H1 (cell line): ENCODE measurements at regions not wholly inside any gene's neighbourhood (a gene's known extent, or its start where the extent isn't known, plus 50 kb on each side); places are given as distances from the start of the nearest gene placed in this dataset.

Experiments
- CTCF ChIA-PET: fragments of 300-600 bp; sonication (Branson Sonifier 250); formaldehyde crosslinking; loops from one replicate; lab custom pipeline; 2021; ENCODE audit not compliant: partially characterized antibody; lab: Charles Lee
- POLR2A ChIA-PET: fragments of 300-600 bp; sonication (Branson Sonifier 250); formaldehyde crosslinking; loops from one replicate; lab custom pipeline; 2021; ENCODE audit warnings: inconsistent platforms; ENCODE audit not compliant: partially characterized antibody; lab: Charles Lee
- DNase-seq, 2 experiments: peaks; one replicate each; pipeline versions ENCODE4 v3.0.0 to v3.0.0-alpha.2; 2010 to 2022; ENCODE audit warnings: low spot score in 2 of 2, low read depth in 1 of 2, mixed read lengths in 1 of 2
- FAIRE-seq: peaks from 2 replicates; lab custom pipeline; 2011; peaks lifted over from hg19 to GRCh38; lab: Jason Lieb, UNC
- H2AFZ ChIP-seq: 2 replicates; pipeline ENCODE4 v1.8.1; 2012; ENCODE audit warnings: low read length, inconsistent platforms
- H2AK5ac ChIP-seq: 2 replicates; pipeline ENCODE4 v1.6.1; 2013; ENCODE audit warnings: low read depth, low read length
- H2BK120ac ChIP-seq: replicated peaks from 2 replicates; pipeline ENCODE3; 2013; ENCODE audit warnings: low read depth, low read length, inconsistent platforms
- H2BK12ac ChIP-seq: 2 replicates; pipeline ENCODE4 v1.6.1; 2013; ENCODE audit warnings: low read depth, low read length
- H2BK15ac ChIP-seq: 2 replicates; pipeline ENCODE4 v1.6.1; 2013; ENCODE audit warnings: low read length
- H2BK20ac ChIP-seq: 2 replicates; pipeline ENCODE4 v1.6.1; 2013; ENCODE audit warnings: low read length
- H2BK5ac ChIP-seq: 2 replicates; pipeline ENCODE4 v1.6.1; 2013; ENCODE audit warnings: low read depth, low read length
- H3K14ac ChIP-seq: 2 replicates; pipeline ENCODE4 v1.6.1; 2013; ENCODE audit warnings: inconsistent platforms; ENCODE audit not compliant: insufficient read length
- H3K18ac ChIP-seq: 2 replicates; pipeline ENCODE4 v1.6.1; 2013; ENCODE audit warnings: low read length; ENCODE audit errors: extremely low read depth
- H3K23ac ChIP-seq: 2 replicates; pipeline ENCODE4 v1.6.1; 2013; ENCODE audit warnings: inconsistent platforms; ENCODE audit not compliant: insufficient read length
- H3K23me2 ChIP-seq: 2 replicates; pipeline ENCODE4 v1.6.1; 2013; ENCODE audit warnings: low read depth, low read length
- H3K27ac ChIP-seq: 2 replicates; pipeline ENCODE4 v1.6.1; 2011; ENCODE audit warnings: low read depth, low read length, inconsistent platforms
- H3K27me3 ChIP-seq, 4 experiments: replicated peaks in 1 of 4; 1 replicate in 1 of 4; 2 replicates in 3 of 4; pipeline versions ENCODE4 v1.6.1 to v1.8.1; 2011 to 2013; ENCODE audit warnings: low read length in 3 of 4, mild to moderate bottlenecking in 3 of 4, inconsistent platforms in 2 of 4, mixed read lengths in 2 of 4, moderate library complexity in 1 of 4; ENCODE audit not compliant: control insufficient read depth in 3 of 4, insufficient read depth in 3 of 4; ENCODE audit errors: extremely low read depth in 1 of 4
- H3K36me3 ChIP-seq, 4 experiments: 2 replicates each; pipeline versions ENCODE4 v1.6.1 to v1.8.1; 2011 to 2013; ENCODE audit warnings: mild to moderate bottlenecking in 4 of 4, low read length in 3 of 4, moderate library complexity in 2 of 4, control low read depth in 1 of 4, inconsistent platforms in 1 of 4; ENCODE audit not compliant: insufficient read depth in 4 of 4, control insufficient read depth in 2 of 4
- H3K4ac ChIP-seq: replicated peaks from 2 replicates; pipeline ENCODE3; 2013; ENCODE audit warnings: low read length, low read depth, mixed read lengths, inconsistent platforms; ENCODE audit not compliant: insufficient read length
- H3K4me1 ChIP-seq, 4 experiments: replicated peaks in 1 of 4; 1 replicate in 1 of 4; 2 replicates in 3 of 4; pipeline versions ENCODE4 v1.6.1 to v1.8.1; 2011 to 2013; ENCODE audit warnings: low read length in 3 of 4, inconsistent platforms in 2 of 4, mixed read lengths in 1 of 4; ENCODE audit not compliant: insufficient read depth in 4 of 4, control insufficient read depth in 3 of 4
- H3K4me2 ChIP-seq, 2 experiments: 2 replicates each; pipeline versions ENCODE4 v1.6.1 to v1.8.1; 2011 to 2013; ENCODE audit warnings: low read depth in 2 of 2, low read length in 2 of 2, control low read depth in 1 of 2, inconsistent platforms in 1 of 2, mild to moderate bottlenecking in 1 of 2; ENCODE audit not compliant: insufficient read depth in 1 of 2
- H3K4me3 ChIP-seq, 4 experiments: fragments of 200-600, 300-600 bp in 1 of 4; sonication (generic), shearing (Covaris generic), sonication (Bioruptor Twin) in 1 of 4; 2 replicates each; pipeline versions ENCODE4 v1.5.1 to v1.8.1; 2011 to 2016; ENCODE audit warnings: low read length in 4 of 4, low read depth in 3 of 4, control low read depth in 2 of 4, inconsistent platforms in 2 of 4, mild to moderate bottlenecking in 2 of 4, mixed read lengths in 1 of 4, moderate library complexity in 1 of 4; ENCODE audit not compliant: insufficient read depth in 2 of 4; ENCODE audit errors: extremely low read depth in 1 of 4
- H3K56ac ChIP-seq: replicated peaks from 2 replicates; pipeline ENCODE3; 2013; ENCODE audit warnings: low read depth, mild to moderate bottlenecking, mixed read lengths, low read length, inconsistent platforms; ENCODE audit not compliant: insufficient read length
- H3K79me1 ChIP-seq: 2 replicates; pipeline ENCODE4 v1.6.1; 2013; ENCODE audit warnings: low read depth, low read length, control low read depth
- H3K79me2 ChIP-seq, 2 experiments: 2 replicates each; pipeline versions ENCODE4 v1.6.1 to v1.8.1; 2012 to 2013; ENCODE audit warnings: low read length in 2 of 2, mild to moderate bottlenecking in 2 of 2, inconsistent platforms in 1 of 2; ENCODE audit not compliant: insufficient read depth in 2 of 2, control insufficient read depth in 1 of 2
- H3K9ac ChIP-seq, 4 experiments: replicated peaks in 1 of 4; 1 replicate in 1 of 4; 2 replicates in 3 of 4; pipeline versions ENCODE4 v1.6.1 to v1.8.1; 2011 to 2013; ENCODE audit warnings: low read depth in 3 of 4, low read length in 3 of 4, control low read depth in 2 of 4, mild to moderate bottlenecking in 2 of 4, moderate library complexity in 2 of 4, inconsistent platforms in 1 of 4; ENCODE audit errors: extremely low read depth in 1 of 4
- H3K9me3 ChIP-seq, 2 experiments: 2 replicates each; pipeline versions ENCODE4 v1.6.1 to v1.8.1; 2012 to 2013; ENCODE audit warnings: mild to moderate bottlenecking in 2 of 2, moderate library complexity in 2 of 2, control low read depth in 1 of 2, inconsistent platforms in 1 of 2, low read depth in 1 of 2, low read length in 1 of 2, mixed read lengths in 1 of 2; ENCODE audit not compliant: insufficient read depth in 2 of 2
- H4K20me1 ChIP-seq, 2 experiments: replicated peaks in 1 of 2; 2 replicates each; pipeline versions ENCODE3 to v1.8.1; 2011 to 2013; ENCODE audit warnings: inconsistent platforms in 2 of 2, low read length in 2 of 2, mild to moderate bottlenecking in 1 of 2; ENCODE audit not compliant: insufficient read depth in 2 of 2, control insufficient read depth in 1 of 2
- H4K5ac ChIP-seq: 2 replicates; pipeline ENCODE4 v1.6.1; 2013; ENCODE audit warnings: low read length, low read depth, mixed read lengths, inconsistent platforms; ENCODE audit not compliant: insufficient read length
- H4K8ac ChIP-seq: 2 replicates; pipeline ENCODE4 v1.8.0; 2013; ENCODE audit warnings: mild to moderate bottlenecking, moderate library complexity, low read length, inconsistent platforms; ENCODE audit not compliant: insufficient read depth; ENCODE audit errors: extremely low read depth
- H4K91ac ChIP-seq: replicated peaks from 2 replicates; pipeline ENCODE3; 2013; ENCODE audit warnings: low read length, mixed read lengths, inconsistent platforms; ENCODE audit not compliant: insufficient read length
- ATF3 ChIP-seq: IDR thresholded peaks from 2 replicates; pipeline ENCODE4 v1.6.1; 2011; ENCODE audit warnings: low read depth, mild to moderate bottlenecking, low read length; ENCODE audit not compliant: insufficient read depth
- CBX5 ChIP-seq: fragments of 300-800, 300-1000 bp; sonication (generic); IDR thresholded peaks from 2 replicates; pipeline ENCODE4 v1.7.1; 2016; ENCODE audit warnings: antibody characterized with exemption, low read length, low read depth
- CEBPB ChIP-seq: IDR thresholded peaks from 2 replicates; pipeline ENCODE4 v1.6.1; 2012; ENCODE audit warnings: low read depth, low read length
- CTBP2 ChIP-seq: IDR thresholded peaks from 2 replicates; pipeline ENCODE4 v1.7.0; 2011; ENCODE audit warnings: borderline replicate concordance, mild to moderate bottlenecking, moderate library complexity, mixed read lengths, low read length; ENCODE audit not compliant: insufficient read depth, insufficient read length
- FOSL1 ChIP-seq: IDR thresholded peaks from 2 replicates; pipeline ENCODE4 v1.6.1; 2011; ENCODE audit warnings: mild to moderate bottlenecking, low read depth, low read length, moderate library complexity; ENCODE audit not compliant: insufficient read depth
- GTF2F1 ChIP-seq: IDR thresholded peaks from 2 replicates; pipeline ENCODE4 v1.6.1; 2012; ENCODE audit warnings: low read depth, low read length, improper control_type of control experiment, borderline replicate concordance
- HDAC6 ChIP-seq: IDR thresholded peaks from one replicate; pipeline ENCODE4 v1.7.1; 2012; ENCODE audit warnings: low read depth, mild to moderate bottlenecking, inconsistent platforms, low read length, moderate library complexity
- JUN ChIP-seq: IDR thresholded peaks from 2 replicates; pipeline ENCODE4 v1.6.1; 2011; ENCODE audit warnings: low read depth, mild to moderate bottlenecking, improper control_type of control experiment, low read length
- MAX ChIP-seq: IDR thresholded peaks from 2 replicates; pipeline ENCODE4 v1.6.1; 2012; ENCODE audit warnings: inconsistent platforms
- RAD21 ChIP-seq, 2 experiments: IDR thresholded peaks in 1 of 2; conservative IDR thresholded peaks in 1 of 2; 2 replicates each; pipeline ENCODE4 v1.6.1; 2011; ENCODE audit warnings: low read depth in 2 of 2, low read length in 2 of 2, improper control_type of control experiment in 1 of 2, inconsistent platforms in 1 of 2, mild to moderate bottlenecking in 1 of 2, moderate library complexity in 1 of 2
- SP4 ChIP-seq: IDR thresholded peaks from 2 replicates; pipeline ENCODE4 v1.6.1; 2012; ENCODE audit warnings: low read length, inconsistent platforms
- SUZ12 ChIP-seq: fragments of 200-600 bp; sonication (generic); IDR thresholded peaks from 2 replicates; pipeline ENCODE4 v1.6.1; 2012; ENCODE audit warnings: mild to moderate bottlenecking, inconsistent platforms, low read length, moderate library complexity, mixed read lengths
- TAF7 ChIP-seq: optimal IDR thresholded peaks from 2 replicates; pipeline ENCODE3; 2011; ENCODE audit warnings: low read depth, mild to moderate bottlenecking, inconsistent platforms, low read length, moderate library complexity, borderline replicate concordance
- TBP ChIP-seq: IDR thresholded peaks from 2 replicates; pipeline ENCODE4 v1.6.1; 2011; ENCODE audit warnings: low read depth, low read length, improper control_type of control experiment
- WGBS, 2 experiments: shearing (Covaris generic) in 1 of 2; methylation state at CpG; one replicate each; pipeline versions ENCODE4 v1.1.6 to v1.1.7; 2013 to 2015; ENCODE audit warnings: low lambda C conversion rate in 2 of 2, mixed read lengths in 2 of 2, inconsistent platforms in 1 of 2, low coverage in 1 of 2, missing lambda C conversion rate in 1 of 2; ENCODE audit not compliant: insufficient replicate concordance in 2 of 2, insufficient coverage in 1 of 2, insufficient read length in 1 of 2; ENCODE audit errors: extremely low coverage in 1 of 2, missing lambda C conversion rate in 1 of 2; 5-methylcytosine and 5-hydroxymethylcytosine counted together

GRCh38 chr7:25632616-25633015 is 404.3 kb upstream of the NPVF start:
- no peaks in the 10 kb centered on the region for H3K79me1 ChIP-seq
- H3K4ac ChIP-seq, result no peak overlapping the region
- H3K14ac ChIP-seq, result no peak overlapping the region
- no peak overlapping the region for H3K56ac ChIP-seq
- no peak overlapping the region for H4K91ac ChIP-seq
- no peak for DNase-seq
- H4K20me1 ChIP-seq, result no peaks in the 10 kb centered on the region
- no peaks in the 10 kb centered on the region for H3K79me2 ChIP-seq
- no peaks in the 10 kb centered on the region; the same call in 1 of the 2 replicates for H3K23me2 ChIP-seq
- H3K36me3 ChIP-seq, result no peaks in the 10 kb centered on the region
- no peak overlapping the region for H4K5ac ChIP-seq
- H2BK20ac ChIP-seq, result no peak overlapping the region
- peaks cover 0 to 6% (median 4%) of the 10 kb centered on the region in 4 experiments; a peak in 4 of 7 replicates for H3K4me1 ChIP-seq
- H2BK12ac ChIP-seq, result no peak overlapping the region
- H3K4me3 ChIP-seq, result no peak overlapping the region
- WGBS, 2 experiments, result 89% methylated on average over 5 of the region's 5 CpGs; no CpG with 5 or more reads in 1 of the 2 experiments
- ChIA-PET CTCF (interaction anchor here (1.1 kb wide), 1 partner anchor 373 kb away, joined by 4 read pairs; no protein-coding TSS in a partner anchor), POLR2A (no interaction called here)
- H3K4me2 ChIP-seq, result no peak overlapping the region
- no peak for FAIRE-seq
- H3K27ac ChIP-seq, result no peak overlapping the region
- H2AFZ ChIP-seq, result no peak overlapping the region
- H3K27me3 ChIP-seq, result no peaks in the 10 kb centered on the region
- H3K9me3 ChIP-seq, result no peaks in the 10 kb centered on the region
- H3K18ac ChIP-seq, result no peak overlapping the region
- no peak overlapping the region for H2AK5ac ChIP-seq
- H3K23ac ChIP-seq, result no peak overlapping the region
- no peak overlapping the region for H2BK120ac ChIP-seq
- H2BK15ac ChIP-seq, result no peak overlapping the region
- H4K8ac ChIP-seq, result no peak overlapping the region
- no peak overlapping the region for H2BK5ac ChIP-seq
- H3K9ac ChIP-seq, result no peak overlapping the region
- TF ChIP-seq ATF3, result no peak
- no peak for TF ChIP-seq JUN
- no peak for TF ChIP-seq SP4
- TF ChIP-seq CEBPB, result no peak
- no peak for TF ChIP-seq SUZ12
- no peak for TF ChIP-seq TAF7
- no peak for TF ChIP-seq RAD21 (IDR thresholded peaks at IDR 0.05 in 1 of 2, conservative IDR thresholded peaks at IDR 0.05 in 1 of 2; ENCODE audit: low read depth in 2 of 2, low read length in 2 of 2)
- no peak for TF ChIP-seq MAX
- TF ChIP-seq CBX5, result no peak
- TF ChIP-seq FOSL1, result no peak
- no peak for TF ChIP-seq CTBP2
- no peak for TF ChIP-seq HDAC6
- TF ChIP-seq TBP, result no peak
- TF ChIP-seq GTF2F1, result no peak
